DND-41 (cell line): ENCODE measurements at regions not wholly inside any gene's neighbourhood (a gene's known extent, or its start where the extent isn't known, plus 50 kb on each side); places are given as distances from the start of the nearest gene placed in this dataset.
A peak's percentile ranks its signal among the peaks of the same experiment; 100 is the strongest.

ENCODE experiments used
- ATAC-seq: fragments of 200-7000 bp; cut with Tn5 transposase; 3 replicates; pipeline ENCODE4 v1.9.1; 2021; ENCODE audit warnings: low read depth; ENCODE audit not compliant: insufficient read depth
- DNase-seq: peaks from one replicate; pipeline ENCODE4 v3.0.0-alpha.2; 2020
- H2AFZ ChIP-seq: 2 replicates; pipeline ENCODE4 v1.6.0; 2012; ENCODE audit warnings: low read depth, low read length
- H3K27ac ChIP-seq: 2 replicates; pipeline ENCODE4 v1.5.1; 2012; ENCODE audit warnings: low read length, inconsistent platforms
- H3K27me3 ChIP-seq: fragments of 200-600 bp; sonication (generic); 2 replicates; pipeline ENCODE4 v1.6.0; 2012; ENCODE audit warnings: low read length, mild to moderate bottlenecking, inconsistent platforms; ENCODE audit not compliant: insufficient read depth, poor library complexity
- H3K36me3 ChIP-seq: 2 replicates; pipeline ENCODE4 v1.5.1; 2012; ENCODE audit warnings: low read length, inconsistent platforms; ENCODE audit not compliant: insufficient read depth
- H3K4me1 ChIP-seq: 2 replicates; pipeline ENCODE4 v1.5.1; 2012; ENCODE audit warnings: mild to moderate bottlenecking, low read length; ENCODE audit not compliant: insufficient read depth
- H3K4me2 ChIP-seq: 2 replicates; pipeline ENCODE4 v1.6.0; 2012; ENCODE audit warnings: mild to moderate bottlenecking, moderate library complexity, low read length, inconsistent platforms; ENCODE audit not compliant: insufficient read depth
- H3K4me3 ChIP-seq, 2 experiments: fragments of 200-600 bp in 1 of 2; shearing (Covaris generic) in 1 of 2; 2 replicates each; pipeline ENCODE4 v1.5.1; 2012 to 2016; ENCODE audit warnings: inconsistent platforms in 2 of 2, low read length in 2 of 2, mild to moderate bottlenecking in 2 of 2, low read depth in 1 of 2, moderate library complexity in 1 of 2
- H3K79me2 ChIP-seq: 2 replicates; pipeline ENCODE4 v1.6.0; 2012; ENCODE audit warnings: low read length, inconsistent platforms; ENCODE audit not compliant: insufficient read depth
- H3K9ac ChIP-seq: 2 replicates; pipeline ENCODE4 v1.6.0; 2012; ENCODE audit warnings: low read depth, mild to moderate bottlenecking, inconsistent platforms, low read length, moderate library complexity
- H3K9me3 ChIP-seq: 2 replicates; pipeline ENCODE4 v1.5.1; 2012; ENCODE audit warnings: low read length, moderate library complexity, mild to moderate bottlenecking, inconsistent platforms; ENCODE audit not compliant: insufficient read depth, severe bottlenecking
- H4K20me1 ChIP-seq: 2 replicates; pipeline ENCODE4 v1.6.0; 2012; ENCODE audit warnings: low read length; ENCODE audit not compliant: insufficient read depth
- EZH2 ChIP-seq: IDR thresholded peaks from 3 replicates; pipeline ENCODE4 v1.6.1; 2012; ENCODE audit warnings: borderline replicate concordance, low read depth, mild to moderate bottlenecking, moderate library complexity, low read length, inconsistent platforms; ENCODE audit not compliant: severe bottlenecking
- TF ChIP-seq, protein P1 (sequence below): IDR thresholded peaks from 2 replicates; pipeline ENCODE4 v1.5.1; 2012; ENCODE audit warnings: borderline replicate concordance, low read length, moderate library complexity, mild to moderate bottlenecking; ENCODE audit not compliant: poor library complexity, severe bottlenecking; ENCODE audit errors: extremely low read depth

DNA sequence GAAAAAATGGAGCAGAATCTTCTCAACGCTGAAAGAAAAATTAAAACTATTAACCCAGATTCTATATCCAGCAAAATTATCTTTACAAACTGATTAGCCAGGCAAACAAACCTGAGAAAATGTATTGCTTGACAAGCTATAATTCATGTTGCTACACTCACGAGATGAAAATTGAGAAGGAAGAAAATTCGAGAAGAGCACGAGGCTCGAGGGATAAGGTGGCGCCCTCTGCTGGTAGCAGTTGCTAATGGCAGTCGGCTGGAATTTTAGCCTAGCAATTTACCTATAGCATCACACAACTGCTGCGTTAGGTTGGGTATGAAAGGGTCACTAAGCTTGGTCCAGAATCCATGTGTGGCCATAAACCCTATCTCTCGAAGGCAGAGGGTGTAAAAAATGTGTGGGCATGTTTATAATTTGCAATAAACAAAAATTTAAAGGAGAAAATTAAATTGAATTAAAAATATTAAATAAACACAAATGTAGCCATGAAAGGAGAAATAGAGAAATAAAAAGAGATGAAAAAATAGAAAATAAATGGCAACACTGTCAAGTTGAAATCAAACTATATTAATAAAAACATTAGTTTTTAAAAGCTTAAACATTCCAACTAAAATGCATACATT, 126.6 kb downstream of the PPP4R3C start:
- Histone ChIP-seq H3K9me3 (no peaks in the 10 kb centered on the region), H2AFZ (no peak overlapping the region), H4K20me1 (no peaks in the 10 kb centered on the region), H3K27ac (no peak overlapping the region), H3K4me3 (no peak overlapping the region), H3K4me1 (peaks cover 4% of the 10 kb centered on the region; the same call in 1 of the 2 replicates), H3K27me3 (no peaks in the 10 kb centered on the region), H3K4me2 (peak overlapping the region; percentile 41; the same call in 1 of the 2 replicates), H3K9ac (no peak overlapping the region), H3K36me3 (no peaks in the 10 kb centered on the region), H3K79me2 (no peaks in the 10 kb centered on the region)
- TF ChIP-seq, protein P1, sequence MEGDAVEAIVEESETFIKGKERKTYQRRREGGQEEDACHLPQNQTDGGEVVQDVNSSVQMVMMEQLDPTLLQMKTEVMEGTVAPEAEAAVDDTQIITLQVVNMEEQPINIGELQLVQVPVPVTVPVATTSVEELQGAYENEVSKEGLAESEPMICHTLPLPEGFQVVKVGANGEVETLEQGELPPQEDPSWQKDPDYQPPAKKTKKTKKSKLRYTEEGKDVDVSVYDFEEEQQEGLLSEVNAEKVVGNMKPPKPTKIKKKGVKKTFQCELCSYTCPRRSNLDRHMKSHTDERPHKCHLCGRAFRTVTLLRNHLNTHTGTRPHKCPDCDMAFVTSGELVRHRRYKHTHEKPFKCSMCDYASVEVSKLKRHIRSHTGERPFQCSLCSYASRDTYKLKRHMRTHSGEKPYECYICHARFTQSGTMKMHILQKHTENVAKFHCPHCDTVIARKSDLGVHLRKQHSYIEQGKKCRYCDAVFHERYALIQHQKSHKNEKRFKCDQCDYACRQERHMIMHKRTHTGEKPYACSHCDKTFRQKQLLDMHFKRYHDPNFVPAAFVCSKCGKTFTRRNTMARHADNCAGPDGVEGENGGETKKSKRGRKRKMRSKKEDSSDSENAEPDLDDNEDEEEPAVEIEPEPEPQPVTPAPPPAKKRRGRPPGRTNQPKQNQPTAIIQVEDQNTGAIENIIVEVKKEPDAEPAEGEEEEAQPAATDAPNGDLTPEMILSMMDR, result peak; percentile 80
- TF ChIP-seq EZH2, result no peak
- DNase-seq (peak; percentile 22), ATAC-seq (no peak)

DNA sequence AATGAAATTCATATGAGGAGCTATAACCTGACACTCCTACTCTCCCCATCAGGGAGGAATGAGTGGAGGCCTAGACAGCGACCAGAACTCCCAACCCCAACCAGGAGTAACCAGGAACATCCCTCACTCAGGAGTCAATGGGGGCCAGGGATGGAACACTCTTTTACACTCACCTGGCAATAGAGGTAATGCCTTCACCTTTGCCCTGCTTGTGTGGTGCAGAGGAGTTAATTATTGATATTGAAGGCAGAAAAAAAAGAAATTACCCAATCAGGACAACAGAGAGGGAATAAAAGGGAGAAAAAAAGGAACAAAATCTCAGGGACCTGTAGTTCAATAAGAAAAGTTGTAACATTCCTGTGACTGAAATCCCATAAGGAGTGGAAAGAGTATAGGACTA, 141.5 kb downstream of the PPP4R3C start:
- Histone ChIP-seq H4K20me1 (no peaks in the 10 kb centered on the region), H3K79me2 (no peaks in the 10 kb centered on the region), H3K9me3 (no peaks in the 10 kb centered on the region), H2AFZ (no peak overlapping the region), H3K4me3 (no peak overlapping the region), H3K36me3 (no peaks in the 10 kb centered on the region), H3K27me3 (no peaks in the 10 kb centered on the region), H3K4me1 (no peaks in the 10 kb centered on the region), H3K9ac (no peak overlapping the region), H3K27ac (no peak overlapping the region), H3K4me2 (no peak overlapping the region)
- ATAC-seq (no peak), DNase-seq (no peak)
- TF ChIP-seq EZH2, result no peak
- TF ChIP-seq, protein P1, result no peak

DNA sequence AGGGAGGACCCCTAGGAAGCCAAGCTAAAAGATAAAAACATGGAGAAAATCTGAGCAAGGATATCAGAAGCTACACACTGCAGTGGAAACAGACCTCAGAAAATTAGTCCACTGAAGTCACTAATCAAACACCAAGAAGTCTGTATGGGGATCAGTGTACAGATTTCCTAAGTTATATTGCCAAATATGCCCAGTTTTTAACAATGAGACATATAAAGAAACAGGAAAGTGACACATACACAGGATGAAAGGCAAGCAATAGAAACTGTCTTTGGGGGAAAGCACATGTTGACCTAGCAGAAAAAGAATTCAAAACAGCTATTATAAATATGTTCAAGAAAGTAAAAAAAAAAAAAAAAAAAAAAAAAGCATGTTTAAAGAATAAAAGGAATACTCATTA, 153.7 kb downstream of the PPP4R3C start:
- no peak for ATAC-seq
- Histone ChIP-seq H4K20me1 (no peaks in the 10 kb centered on the region), H3K27me3 (no peaks in the 10 kb centered on the region)

More for the DNA sequence above, 153.7 kb downstream of the PPP4R3C start:
- no peak overlapping the region for H3K4me2 ChIP-seq
- no peaks in the 10 kb centered on the region for H3K36me3 ChIP-seq
- no peak overlapping the region for H3K9ac ChIP-seq
- H2AFZ ChIP-seq, result no peak overlapping the region
- H3K9me3 ChIP-seq, result no peaks in the 10 kb centered on the region
- DNase-seq, result no peak
- TF ChIP-seq, protein P1, result no peak
- TF ChIP-seq EZH2, result no peak
- H3K79me2 ChIP-seq, result no peaks in the 10 kb centered on the region
- H3K4me1 ChIP-seq, result no peaks in the 10 kb centered on the region
- H3K4me3 ChIP-seq, result no peak overlapping the region
- no peak overlapping the region for H3K27ac ChIP-seq
